Nephron progenitor cell (in vitro differentiated cells): ENCODE measurements at regions not wholly inside any gene's neighbourhood (a gene's known extent, or its start where the extent isn't known, plus 50 kb on each side); places are given as distances from the start of the nearest gene placed in this dataset.

Experiments
- DNase-seq: peaks from one replicate; pipeline ENCODE4 v3.0.0; 2021
- H3K27ac Mint-ChIP-seq: 2 replicates; pipeline ENCODE4 v1.8.0; 2021; ENCODE audit warnings: mild to moderate bottlenecking, moderate library complexity, mixed read lengths
- H3K27me3 Mint-ChIP-seq: 2 replicates; pipeline ENCODE4 v1.8.0; 2021; ENCODE audit warnings: mild to moderate bottlenecking, low read depth, mixed read lengths; ENCODE audit not compliant: poor library complexity
- H3K36me3 Mint-ChIP-seq: 2 replicates; pipeline ENCODE4 v1.8.0; 2021; ENCODE audit warnings: low read depth, mixed read lengths
- H3K4me1 Mint-ChIP-seq: 2 replicates; pipeline ENCODE4 v1.8.0; 2021; ENCODE audit warnings: mixed read lengths
- H3K4me3 Mint-ChIP-seq: 2 replicates; pipeline ENCODE4 v1.8.0; 2021; ENCODE audit warnings: mild to moderate bottlenecking, moderate library complexity, mixed read lengths
- H3K9me3 Mint-ChIP-seq: 2 replicates; pipeline ENCODE4 v1.8.0; 2021; ENCODE audit warnings: mild to moderate bottlenecking, moderate library complexity, mixed read lengths
- TF ChIP-seq, protein P1 (sequence below): fragments of 200-600 bp; sonication (generic); IDR thresholded peaks from 2 replicates; pipeline ENCODE4 v1.5.0; 2021; ENCODE audit warnings: antibody characterized with exemption

DNA sequence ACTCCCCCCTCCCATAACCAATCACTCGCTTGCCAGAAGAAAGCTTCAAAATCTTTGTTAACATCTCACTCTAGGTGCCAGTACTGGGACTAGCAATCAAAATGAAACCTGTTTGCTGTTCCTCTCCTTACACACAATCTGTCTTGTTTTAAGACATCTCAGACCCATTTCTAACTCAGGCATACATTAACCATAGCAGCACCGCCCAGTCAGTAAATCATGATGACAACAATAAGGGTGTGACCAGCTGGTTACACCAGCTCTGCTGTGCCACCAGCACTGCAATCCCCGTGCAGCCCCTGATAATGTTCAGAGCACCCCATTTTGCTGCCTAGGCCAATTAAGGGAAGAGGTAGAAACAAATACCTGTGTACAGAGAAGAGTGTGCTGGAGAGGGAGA is 185.2 kb upstream of the TAB2 start:
- Mint-ChIP-seq H3K4me1 (peaks cover 32% of the 10 kb centered on the region), H3K27ac (no peak overlapping the region), H3K4me3 (no peak overlapping the region), H3K9me3 (peaks cover 5% of the 10 kb centered on the region), H3K36me3 (no peaks in the 10 kb centered on the region), H3K27me3 (peaks cover 7% of the 10 kb centered on the region)
- TF ChIP-seq, protein P1, sequence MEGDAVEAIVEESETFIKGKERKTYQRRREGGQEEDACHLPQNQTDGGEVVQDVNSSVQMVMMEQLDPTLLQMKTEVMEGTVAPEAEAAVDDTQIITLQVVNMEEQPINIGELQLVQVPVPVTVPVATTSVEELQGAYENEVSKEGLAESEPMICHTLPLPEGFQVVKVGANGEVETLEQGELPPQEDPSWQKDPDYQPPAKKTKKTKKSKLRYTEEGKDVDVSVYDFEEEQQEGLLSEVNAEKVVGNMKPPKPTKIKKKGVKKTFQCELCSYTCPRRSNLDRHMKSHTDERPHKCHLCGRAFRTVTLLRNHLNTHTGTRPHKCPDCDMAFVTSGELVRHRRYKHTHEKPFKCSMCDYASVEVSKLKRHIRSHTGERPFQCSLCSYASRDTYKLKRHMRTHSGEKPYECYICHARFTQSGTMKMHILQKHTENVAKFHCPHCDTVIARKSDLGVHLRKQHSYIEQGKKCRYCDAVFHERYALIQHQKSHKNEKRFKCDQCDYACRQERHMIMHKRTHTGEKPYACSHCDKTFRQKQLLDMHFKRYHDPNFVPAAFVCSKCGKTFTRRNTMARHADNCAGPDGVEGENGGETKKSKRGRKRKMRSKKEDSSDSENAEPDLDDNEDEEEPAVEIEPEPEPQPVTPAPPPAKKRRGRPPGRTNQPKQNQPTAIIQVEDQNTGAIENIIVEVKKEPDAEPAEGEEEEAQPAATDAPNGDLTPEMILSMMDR, result no peak
- no peak for DNase-seq

DNA sequence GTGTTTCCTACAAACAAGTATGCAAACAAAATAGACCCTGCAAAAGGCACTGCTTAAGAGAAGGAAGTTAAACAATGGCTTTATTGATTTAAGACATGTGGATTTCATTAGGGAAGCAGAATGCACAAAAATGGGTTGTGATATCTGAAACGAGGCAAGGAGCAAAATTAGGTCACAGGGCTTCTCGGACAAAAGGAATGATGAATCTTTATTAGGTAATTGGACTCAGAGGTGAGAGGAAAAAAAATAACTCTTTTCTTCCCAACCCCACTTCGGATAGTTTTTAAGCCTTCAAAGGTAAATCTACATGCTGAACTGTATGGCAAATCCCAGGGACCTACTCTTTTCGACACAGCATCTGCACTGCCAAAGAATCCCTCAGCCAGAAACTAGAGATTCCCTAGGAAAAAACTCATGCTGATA is 183.0 kb upstream of the TAB2 start:
- DNase-seq, result no peak

DNA sequence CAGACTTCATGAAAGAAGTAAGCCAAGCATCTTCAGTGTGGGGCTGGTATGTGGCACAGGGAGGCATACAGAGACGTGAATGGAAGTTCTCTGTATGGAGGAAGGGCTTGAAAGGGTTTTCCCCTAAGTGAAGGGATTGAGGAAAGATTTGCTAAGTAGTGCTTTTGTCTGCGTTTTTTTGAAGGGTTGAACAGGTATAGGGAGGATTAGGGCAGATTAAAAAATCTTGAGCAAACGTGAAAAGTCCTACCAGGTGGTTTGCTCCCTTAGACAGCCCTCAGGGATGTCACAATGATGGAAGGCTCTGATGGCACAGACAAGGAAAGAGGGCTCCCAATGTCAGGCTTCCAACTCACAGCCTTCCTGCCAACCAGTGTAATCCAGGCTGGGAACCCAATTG is 181.7 kb upstream of the TAB2 start:
- peaks cover 8% of the 10 kb centered on the region for H3K27me3 Mint-ChIP-seq
- no peaks in the 10 kb centered on the region for H3K36me3 Mint-ChIP-seq
- H3K4me3 Mint-ChIP-seq, result no peak overlapping the region
- peaks cover 15% of the 10 kb centered on the region for H3K9me3 Mint-ChIP-seq
- DNase-seq, result no peak
- H3K27ac Mint-ChIP-seq, result no peak overlapping the region
- H3K4me1 Mint-ChIP-seq, result peaks cover 30% of the 10 kb centered on the region
- TF ChIP-seq, protein P1, result no peak

More for the DNA sequence above, 183.0 kb upstream of the TAB2 start:
- Mint-ChIP-seq H3K36me3 (no peaks in the 10 kb centered on the region), H3K27me3 (peaks cover 8% of the 10 kb centered on the region), H3K4me3 (no peak overlapping the region), H3K9me3 (peaks cover 15% of the 10 kb centered on the region), H3K4me1 (peaks cover 32% of the 10 kb centered on the region), H3K27ac (no peak overlapping the region)
- TF ChIP-seq, protein P1, result no peak

DNA sequence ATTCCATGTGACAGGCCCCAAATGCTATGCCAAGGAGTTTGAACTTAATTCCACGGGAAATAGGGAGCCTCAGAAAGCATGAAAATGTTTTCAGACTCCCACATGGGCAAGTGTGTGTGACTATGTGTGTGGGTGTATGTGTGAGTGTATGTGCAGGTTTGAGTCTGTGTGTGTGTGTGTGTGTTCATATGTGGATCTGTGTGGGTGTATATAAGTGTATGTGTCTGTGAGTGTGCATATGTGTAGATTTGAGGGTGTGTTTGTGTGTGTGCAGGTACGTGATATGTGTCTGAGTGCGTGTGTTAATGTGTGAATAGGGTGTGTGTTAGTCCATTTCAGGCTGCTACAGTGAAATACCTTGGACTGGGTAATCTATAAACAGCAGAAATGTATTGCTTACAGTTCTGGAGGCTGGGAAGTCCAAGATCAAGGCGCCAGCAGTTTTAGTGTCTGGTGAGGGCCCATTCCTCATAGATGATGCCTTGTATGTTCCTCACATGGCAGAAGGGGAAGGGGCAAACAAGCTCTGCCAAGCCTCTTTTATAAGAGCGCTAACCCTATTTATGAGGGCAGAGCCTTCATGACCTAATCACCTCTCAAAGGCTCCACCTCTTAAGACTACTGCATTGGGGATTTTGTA is 181.1 kb upstream of the TAB2 start:
- Mint-ChIP-seq H3K27me3 (peaks cover 8% of the 10 kb centered on the region), H3K36me3 (no peaks in the 10 kb centered on the region), H3K4me3 (no peak overlapping the region), H3K4me1 (peaks cover 32% of the 10 kb centered on the region), H3K27ac (no peak overlapping the region), H3K9me3 (peaks cover 15% of the 10 kb centered on the region)
- TF ChIP-seq, protein P1, result no peak
- no peak for DNase-seq

DNA sequence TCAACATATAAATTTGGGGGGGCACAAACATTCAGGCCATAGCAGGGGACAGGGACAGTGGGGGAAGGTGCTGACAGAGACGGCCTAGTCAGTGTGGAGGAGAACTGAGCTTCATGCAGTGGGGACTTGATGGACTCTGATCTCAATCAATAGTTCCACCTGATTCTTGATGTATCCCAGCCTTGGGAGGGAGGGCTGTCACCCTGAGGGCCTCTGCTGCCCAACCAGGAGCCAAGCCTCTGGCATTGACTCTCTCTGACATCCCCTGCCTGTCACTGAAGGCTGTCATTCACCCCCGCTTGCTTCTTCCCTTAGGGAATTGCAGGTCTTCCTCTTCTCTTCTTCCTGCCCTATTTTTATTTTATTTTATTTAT is 180.6 kb upstream of the TAB2 start:
- Mint-ChIP-seq H3K36me3 (no peaks in the 10 kb centered on the region), H3K4me3 (no peak overlapping the region), H3K9me3 (peaks cover 15% of the 10 kb centered on the region), H3K4me1 (peaks cover 32% of the 10 kb centered on the region), H3K27me3 (peaks cover 8% of the 10 kb centered on the region), H3K27ac (no peak overlapping the region)
- TF ChIP-seq, protein P1, result no peak
- no peak for DNase-seq

DNA sequence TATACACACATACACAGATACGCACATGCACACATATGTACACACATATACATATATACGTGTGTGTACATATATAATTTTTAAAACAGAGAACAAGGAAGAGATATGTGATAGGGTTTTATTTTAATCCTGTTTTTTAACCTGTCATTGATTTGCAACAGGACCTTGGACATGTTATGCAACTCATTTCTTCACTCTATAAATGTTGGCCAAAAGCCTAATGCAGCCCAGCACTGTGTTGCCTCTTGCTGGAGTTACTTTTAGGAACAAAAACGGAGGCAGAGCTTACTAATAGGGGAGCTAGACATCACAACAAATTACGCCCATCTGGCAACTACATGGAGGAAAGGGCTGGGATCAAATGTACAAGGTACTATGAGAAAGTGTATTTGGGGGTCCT is 179.9 kb upstream of the TAB2 start:
- peaks cover 8% of the 10 kb centered on the region for H3K27me3 Mint-ChIP-seq
- TF ChIP-seq, protein P1, result no peak
- H3K9me3 Mint-ChIP-seq, result peaks cover 13% of the 10 kb centered on the region
- peaks cover 25% of the 10 kb centered on the region for H3K4me1 Mint-ChIP-seq
- no peak overlapping the region for H3K4me3 Mint-ChIP-seq
- no peaks in the 10 kb centered on the region for H3K36me3 Mint-ChIP-seq
- DNase-seq, result no peak
- no peak overlapping the region for H3K27ac Mint-ChIP-seq
